ENCODE measurements at regions not wholly inside any gene's neighbourhood (a gene's known extent, or its start where the extent isn't known, plus 50 kb on each side); places are given as distances from the start of the nearest gene placed in this dataset.

DNA sequence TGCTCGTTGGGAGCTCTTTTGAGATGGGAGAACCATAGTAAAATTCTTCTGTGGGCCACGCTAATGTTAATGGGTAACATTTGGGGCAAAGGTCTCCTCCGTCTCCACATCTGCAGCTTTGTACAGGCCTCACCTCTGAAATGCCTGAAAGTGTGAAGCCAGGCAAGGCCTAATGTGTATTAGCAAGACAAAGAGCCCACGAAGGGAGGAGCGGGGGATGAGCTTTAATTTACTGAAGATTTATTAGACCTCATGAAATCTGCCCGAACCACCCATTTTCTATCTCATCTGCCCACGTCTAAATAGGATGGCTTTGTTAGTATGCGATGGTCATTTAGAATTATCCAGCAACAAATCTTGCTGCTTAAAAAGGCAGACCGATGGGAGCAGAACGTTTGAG is 408.9 kb downstream of the PMP22 start:
- POLR2A ChIA-PET (ENCODE audit: partially characterized antibody) = no interaction called here
- Histone ChIP-seq H2BK12ac (ENCODE audit: low read depth, low read length) (no peak overlapping the region), H4K8ac (ENCODE audit: extremely low read depth, insufficient read depth, low read length) (no peak overlapping the region), H3K4ac (replicated peaks; ENCODE audit: insufficient read length, low read depth, low read length) (no peak overlapping the region), H3K79me1 (ENCODE audit: low read depth, low read length) (no peaks in the 10 kb centered on the region), H2BK5ac (ENCODE audit: low read depth, low read length) (no peak overlapping the region), H3K9ac (replicated peaks in 1 of 4; ENCODE audit: extremely low read depth in 1 of 4, low read depth in 3 of 4, low read length in 3 of 4) (no peak overlapping the region), H4K5ac (ENCODE audit: insufficient read length, low read depth, low read length) (no peak overlapping the region), H2BK15ac (ENCODE audit: low read length) (no peak overlapping the region), H3K36me3 (ENCODE audit: control insufficient read depth in 2 of 4, insufficient read depth in 4 of 4, low read length in 3 of 4) (no peaks in the 10 kb centered on the region), H3K9me3 (ENCODE audit: insufficient read depth in 2 of 2, low read depth in 1 of 2, low read length in 1 of 2) (no peaks in the 10 kb centered on the region), H3K4me1 (replicated peaks in 1 of 4; ENCODE audit: control insufficient read depth in 3 of 4, insufficient read depth in 4 of 4, low read length in 3 of 4) (peaks cover 0 to 12% (median 1%) of the 10 kb centered on the region in 4 experiments; a peak in 1 of 7 replicates), H3K23me2 (ENCODE audit: low read depth, low read length) (no peaks in the 10 kb centered on the region), H3K27ac (ENCODE audit: low read depth, low read length) (no peak overlapping the region), H2BK20ac (ENCODE audit: low read length) (no peak overlapping the region), H3K14ac (ENCODE audit: insufficient read length) (no peak overlapping the region), H3K27me3 (replicated peaks in 1 of 4; ENCODE audit: control insufficient read depth in 3 of 4, extremely low read depth in 1 of 4, insufficient read depth in 3 of 4, low read length in 3 of 4) (no peaks in the 10 kb centered on the region), H4K20me1 (replicated peaks in 1 of 2; ENCODE audit: control insufficient read depth in 1 of 2, insufficient read depth in 2 of 2, low read length in 2 of 2) (no peaks in the 10 kb centered on the region), H2AK5ac (ENCODE audit: low read depth, low read length) (no peak overlapping the region), H3K4me2 (ENCODE audit: insufficient read depth in 1 of 2, low read depth in 2 of 2, low read length in 2 of 2) (no peak overlapping the region; a peak in 1 of 4 replicates), H3K23ac (ENCODE audit: insufficient read length) (no peak overlapping the region), H4K91ac (replicated peaks; ENCODE audit: insufficient read length, low read length) (no peak overlapping the region), H3K4me3 (ENCODE audit: extremely low read depth in 1 of 4, insufficient read depth in 2 of 4, low read depth in 3 of 4, low read length in 4 of 4) (no peak overlapping the region), H3K79me2 (ENCODE audit: control insufficient read depth in 1 of 2, insufficient read depth in 2 of 2, low read length in 2 of 2) (no peaks in the 10 kb centered on the region), H2BK120ac (replicated peaks; ENCODE audit: low read depth, low read length) (no peak overlapping the region), H2AFZ (ENCODE audit: low read length) (peak overlapping the region; percentile 41; the same call in 1 of the 2 replicates), H3K18ac (ENCODE audit: extremely low read depth, low read length) (no peak overlapping the region), H3K56ac (replicated peaks; ENCODE audit: insufficient read length, low read depth, low read length) (no peak overlapping the region)
- CTCF ChIA-PET (ENCODE audit: partially characterized antibody) = interaction anchor here (1.1 kb wide), 2 partner anchors 49 to 70 kb away, joined by 3 read pairs; no protein-coding TSS in a partner anchor
- WGBS, 2 experiments (ENCODE audit: extremely low coverage in 1 of 2, insufficient coverage in 1 of 2, insufficient read length in 1 of 2, insufficient replicate concordance in 2 of 2, low coverage in 1 of 2, low lambda C conversion rate in 2 of 2, missing lambda C conversion rate in 1 of 2) = 76% methylated on average over 10 of the region's 10 CpGs; no CpG with 5 or more reads in 1 of the 2 experiments
- DNase-seq (ENCODE audit: low read depth in 1 of 2, low spot score in 2 of 2) (no peak), FAIRE-seq (no peak)
- TF ChIP-seq SUZ12 (IDR thresholded peaks at IDR 0.05; ENCODE audit: low read length) (no peak), EZH2 (IDR thresholded peaks at IDR 0.05; ENCODE audit: low read depth, low read length, severe bottlenecking) (no peak), EP300 (IDR thresholded peaks at IDR 0.05; ENCODE audit: borderline replicate concordance in 1 of 2, low read depth in 2 of 2, low read length in 2 of 2) (no peak), MAFK (IDR thresholded peaks at IDR 0.05; ENCODE audit: low read depth, low read length) (no peak), YY1 (IDR thresholded peaks at IDR 0.05; ENCODE audit: low read depth, low read length) (no peak), SAP30 (IDR thresholded peaks at IDR 0.05; ENCODE audit: insufficient read depth, insufficient replicate concordance, low read length) (no peak)

Data from H1 (cell line).